ENCODE measurements at regions not wholly inside any gene's neighbourhood (a gene's known extent, or its start where the extent isn't known, plus 50 kb on each side); places are given as distances from the start of the nearest gene placed in this dataset.

GRCh38 chr1:219539645-219540254 lies 73.2 kb downstream of the ZC3H11B start:
- no peaks in the 10 kb centered on the region for H3K4me1 Mint-ChIP-seq

GRCh38 chr1:219538886-219539285 lies 74.0 kb downstream of the ZC3H11B start:
- H3K9me3 Mint-ChIP-seq = peaks cover 0 to 5% of the 10 kb centered on the region in 2 donors
- H3K4me1 ChIP-seq (ENCODE audit: control insufficient read depth, insufficient read depth, low read length) = no peaks in the 10 kb centered on the region
- DNase-seq (no peak), ATAC-seq (no peak)
- H3K4me3 ChIP-seq (ENCODE audit: low read length) = no peak overlapping the region
- intact Hi-C loops (cut with micrococcal nuclease) = no loop called here
- H3K4me3 Mint-ChIP-seq = no peak overlapping the region
- no peak overlapping the region for H3K27ac ChIP-seq (ENCODE audit: low read length)
- H3K27ac Mint-ChIP-seq = no peak overlapping the region
- no CpG with 5 or more reads among the region's 1 CpG for WGBS (ENCODE audit: insufficient coverage)
- H3K4me1 Mint-ChIP-seq = no peaks in the 10 kb centered on the region
- H3K36me3 Mint-ChIP-seq = no peaks in the 10 kb centered on the region
- no peaks in the 10 kb centered on the region for H3K27me3 Mint-ChIP-seq (ENCODE audit: low read depth in 2 of 2)
- no peaks in the 10 kb centered on the region for H3K9me3 ChIP-seq (ENCODE audit: control insufficient read depth, insufficient read depth, low read length)
- TF ChIP-seq CTCF (IDR thresholded peaks at IDR 0.05) = no peak
- no peaks in the 10 kb centered on the region for H3K27me3 ChIP-seq (ENCODE audit: control insufficient read depth, insufficient read depth, low read length)
- no peaks in the 10 kb centered on the region for H3K36me3 ChIP-seq (ENCODE audit: control insufficient read depth, insufficient read depth, low read length)

More at GRCh38 chr1:219539645-219540254, 73.2 kb downstream of the ZC3H11B start:
- Histone ChIP-seq H3K27me3 (ENCODE audit: control insufficient read depth, insufficient read depth, low read length) (no peaks in the 10 kb centered on the region), H3K36me3 (ENCODE audit: control insufficient read depth, insufficient read depth, low read length) (no peaks in the 10 kb centered on the region), H3K4me1 (ENCODE audit: control insufficient read depth, insufficient read depth, low read length) (no peaks in the 10 kb centered on the region), H3K4me3 (ENCODE audit: low read length) (no peak overlapping the region), H3K27ac (ENCODE audit: low read length) (no peak overlapping the region), H3K9me3 (ENCODE audit: control insufficient read depth, insufficient read depth, low read length) (no peaks in the 10 kb centered on the region)
- ATAC-seq (no peak), DNase-seq (no peak)
- Mint-ChIP-seq H3K4me3 (no peak overlapping the region), H3K27me3 (ENCODE audit: low read depth in 2 of 2) (no peaks in the 10 kb centered on the region), H3K9me3 (peaks cover 0 to 4% of the 10 kb centered on the region in 2 donors), H3K36me3 (no peaks in the 10 kb centered on the region), H3K27ac (no peak overlapping the region)
- intact Hi-C loops (cut with micrococcal nuclease) = no loop called here
- no peak for TF ChIP-seq CTCF (IDR thresholded peaks at IDR 0.05)
- WGBS (ENCODE audit: insufficient coverage) = 73% methylated on average over 3 of the region's 3 CpGs

DNA sequence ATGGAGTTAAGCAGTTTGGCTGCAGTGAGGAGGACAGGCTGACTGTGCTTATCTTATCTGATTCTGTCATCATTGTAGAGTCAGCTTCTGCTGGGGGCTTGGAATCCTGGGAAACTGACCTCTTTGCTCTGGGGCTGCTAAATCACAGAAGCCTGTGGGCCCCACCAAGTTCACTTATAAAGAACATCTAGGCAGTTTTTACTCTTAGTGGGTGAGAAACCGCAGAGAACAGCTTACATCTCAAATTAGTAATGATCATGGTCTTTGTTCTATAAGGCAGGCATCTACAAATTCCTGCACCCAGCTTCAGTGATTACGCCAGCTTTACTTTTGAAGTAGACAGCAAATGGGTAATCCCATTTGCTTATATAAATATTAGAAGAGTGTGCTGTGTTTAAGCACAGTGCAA lies 75.7 kb downstream of the ZC3H11B start:
- H3K4me3 Mint-ChIP-seq = no peak overlapping the region
- no peaks in the 10 kb centered on the region for H3K27me3 ChIP-seq (ENCODE audit: control insufficient read depth, insufficient read depth, low read length)
- H3K9me3 Mint-ChIP-seq = peaks cover 3 to 5% of the 10 kb centered on the region in 2 donors

More for the DNA sequence above, 75.7 kb downstream of the ZC3H11B start:
- Mint-ChIP-seq H3K36me3 (no peaks in the 10 kb centered on the region), H3K27ac (no peak overlapping the region), H3K4me1 (no peaks in the 10 kb centered on the region), H3K27me3 (ENCODE audit: low read depth in 2 of 2) (no peaks in the 10 kb centered on the region)
- Histone ChIP-seq H3K4me3 (ENCODE audit: low read length) (no peak overlapping the region), H3K4me1 (ENCODE audit: control insufficient read depth, insufficient read depth, low read length) (no peaks in the 10 kb centered on the region), H3K36me3 (ENCODE audit: control insufficient read depth, insufficient read depth, low read length) (no peaks in the 10 kb centered on the region), H3K27ac (ENCODE audit: low read length) (no peak overlapping the region), H3K9me3 (ENCODE audit: control insufficient read depth, insufficient read depth, low read length) (no peaks in the 10 kb centered on the region)
- WGBS (ENCODE audit: insufficient coverage) = 100% methylated on average over 1 of the region's 2 CpGs
- ATAC-seq (no peak), DNase-seq (no peak)
- no peak for TF ChIP-seq CTCF (IDR thresholded peaks at IDR 0.05)
- intact Hi-C loops (cut with micrococcal nuclease) = no loop called here

All from natural killer cell (primary cell).